T-helper 17 cell (primary cell): ENCODE measurements at regions not wholly inside any gene's neighbourhood (a gene's known extent, or its start where the extent isn't known, plus 50 kb on each side); places are given as distances from the start of the nearest gene placed in this dataset.

Experiments used
- ATAC-seq: fragments of 150-1000 bp; cut with Tn5 transposase; 2 replicates; pipeline ENCODE4 v1.10.0; 2021; ENCODE audit warnings: mild to moderate bottlenecking, moderate library complexity
- DNase-seq, 3 donors: peaks; one replicate each; pipeline versions ENCODE4 v3.0.0 to v3.0.0-alpha.2; 2020 to 2021
- H3K9me3 ChIP-seq: one replicate; pipeline ENCODE4 v1.7.0; 2013; ENCODE audit warnings: low read length, mild to moderate bottlenecking; ENCODE audit not compliant: control insufficient read depth, poor library complexity, severe bottlenecking
- H3K27ac Mint-ChIP-seq: one replicate; pipeline ENCODE4 v1.8.0; 2022; ENCODE audit warnings: mild to moderate bottlenecking, moderate library complexity, mixed read lengths
- H3K27me3 Mint-ChIP-seq: one replicate; pipeline ENCODE4 v1.8.0; 2022; ENCODE audit warnings: mixed read lengths
- H3K36me3 Mint-ChIP-seq: one replicate; pipeline ENCODE4 v1.8.0; 2022; ENCODE audit warnings: low read depth, mixed read lengths
- H3K4me1 Mint-ChIP-seq: one replicate; pipeline ENCODE4 v1.8.0; 2022; ENCODE audit warnings: mild to moderate bottlenecking, mixed read lengths
- H3K4me3 Mint-ChIP-seq: one replicate; pipeline ENCODE4 v1.8.0; 2022; ENCODE audit warnings: mild to moderate bottlenecking, moderate library complexity, mixed read lengths

DNA sequence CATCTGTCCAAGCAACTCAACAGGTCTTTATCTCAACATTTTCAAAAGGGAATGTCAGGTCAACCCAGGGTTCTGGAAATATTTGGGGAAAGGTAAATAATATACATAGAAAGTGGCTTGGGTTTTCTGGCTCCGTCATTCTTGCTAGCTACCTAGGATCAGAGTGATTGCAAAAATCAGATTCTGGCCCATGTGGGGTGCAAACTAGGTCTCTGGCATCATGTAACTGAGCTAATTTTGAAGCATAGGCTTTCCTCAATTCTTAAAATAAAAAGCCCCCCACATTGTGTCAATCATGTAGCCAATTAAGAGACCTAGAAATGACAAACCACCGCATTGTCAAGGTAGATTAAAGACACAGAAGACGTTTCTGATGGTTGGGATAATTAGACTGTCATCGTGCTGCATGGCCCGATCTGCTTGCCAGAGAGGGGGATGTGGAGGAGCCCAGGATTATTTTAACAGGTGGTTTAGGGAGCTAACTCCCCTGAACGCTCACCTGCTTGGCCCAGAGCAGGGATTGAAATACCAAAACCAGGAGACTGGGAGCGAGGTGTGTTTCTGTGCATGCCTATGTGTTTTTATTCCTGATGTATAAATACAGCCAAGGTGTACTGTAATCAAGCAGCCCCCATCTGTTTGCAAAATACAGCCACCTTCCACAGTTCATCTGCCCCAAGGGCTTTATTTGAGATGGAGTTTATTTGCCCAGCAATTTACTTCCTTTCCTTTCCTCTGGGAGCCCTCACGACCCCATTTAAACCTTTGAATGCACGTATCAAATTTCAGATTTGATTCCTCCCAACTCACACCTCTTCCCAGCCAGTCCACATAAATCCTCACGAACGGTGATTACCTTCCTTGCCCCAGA is 189.5 kb downstream of the TTC8 start:
- ATAC-seq (no peak), DNase-seq (no peak)
- no peaks in the 10 kb centered on the region for H3K4me1 Mint-ChIP-seq
- H3K36me3 Mint-ChIP-seq: peaks cover 2% of the 10 kb centered on the region
- H3K27me3 Mint-ChIP-seq: peaks cover 56% of the 10 kb centered on the region
- H3K4me3 Mint-ChIP-seq: no peak overlapping the region
- H3K27ac Mint-ChIP-seq: no peak overlapping the region
- H3K9me3 ChIP-seq: no peaks in the 10 kb centered on the region

DNA sequence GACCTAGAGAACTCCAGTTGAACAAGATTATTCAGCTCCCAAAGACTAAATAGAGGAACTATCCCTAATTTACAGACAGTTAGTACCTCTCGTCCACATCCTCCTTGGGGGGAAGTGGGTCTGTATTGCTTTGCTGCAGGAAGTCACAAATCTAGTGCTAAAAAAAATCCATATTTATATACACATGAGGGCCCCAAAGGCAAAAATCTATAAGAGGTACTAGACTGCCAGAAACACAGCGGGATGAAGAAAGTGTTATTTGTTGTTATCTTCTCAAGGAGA is 190.1 kb downstream of the TTC8 start:
- H3K27ac Mint-ChIP-seq: no peak overlapping the region
- DNase-seq: no peak

DNA sequence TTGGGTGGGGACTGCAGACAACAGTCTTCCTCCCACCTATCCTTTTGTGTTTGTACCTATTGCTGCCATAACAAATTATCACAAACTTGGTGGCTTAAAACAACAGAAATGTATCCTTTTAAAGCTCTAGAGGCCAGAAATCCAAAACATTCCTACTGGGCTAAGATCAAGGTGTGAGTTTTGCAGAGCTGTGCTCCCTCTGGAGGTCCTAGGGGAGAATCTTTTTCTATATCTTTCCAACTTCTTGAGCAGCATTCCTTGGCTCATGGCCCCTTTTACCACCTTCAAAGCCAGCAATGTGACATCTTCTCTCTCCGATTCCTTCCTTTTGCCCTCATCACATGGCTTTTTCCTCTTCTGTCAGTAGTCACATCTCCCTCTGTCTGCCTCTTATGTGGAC is 190.6 kb downstream of the TTC8 start:
- Mint-ChIP-seq H3K27me3 (peaks cover 58% of the 10 kb centered on the region), H3K4me3 (no peak overlapping the region), H3K4me1 (no peaks in the 10 kb centered on the region), H3K27ac (no peak overlapping the region), H3K36me3 (peaks cover 2% of the 10 kb centered on the region)
- DNase-seq: no peak
- H3K9me3 ChIP-seq: no peaks in the 10 kb centered on the region
- ATAC-seq: no peak

More for the DNA sequence above, 190.1 kb downstream of the TTC8 start:
- H3K4me3 Mint-ChIP-seq: no peak overlapping the region
- ATAC-seq: no peak
- peaks cover 2% of the 10 kb centered on the region for H3K36me3 Mint-ChIP-seq
- H3K27me3 Mint-ChIP-seq: peaks cover 58% of the 10 kb centered on the region
- no peaks in the 10 kb centered on the region for H3K4me1 Mint-ChIP-seq
- H3K9me3 ChIP-seq: no peaks in the 10 kb centered on the region

DNA sequence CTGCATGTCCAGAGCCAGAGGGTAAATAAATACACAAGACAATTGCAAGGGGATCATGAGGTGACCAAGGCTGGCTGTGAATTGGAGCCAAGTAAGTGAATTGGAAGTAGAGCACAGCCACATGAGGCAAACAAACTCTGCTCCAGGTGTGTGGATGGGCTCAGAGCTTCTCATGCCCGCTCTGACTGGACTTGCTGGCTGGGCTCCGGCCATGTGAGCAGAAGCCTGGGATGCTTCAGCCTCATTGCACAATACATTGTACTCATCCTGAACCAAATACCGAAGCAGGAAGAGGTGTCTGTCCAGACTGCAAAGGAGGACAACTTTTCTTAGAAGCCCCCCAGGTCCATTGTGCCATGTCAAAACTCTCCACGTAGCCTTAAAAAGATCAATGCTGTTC is 193.0 kb downstream of the TTC8 start:
- Mint-ChIP-seq H3K27ac (no peak overlapping the region), H3K4me3 (no peak overlapping the region), H3K4me1 (no peaks in the 10 kb centered on the region), H3K27me3 (peaks cover 71% of the 10 kb centered on the region), H3K36me3 (peaks cover 2% of the 10 kb centered on the region)
- H3K9me3 ChIP-seq: no peaks in the 10 kb centered on the region
- ATAC-seq (no peak), DNase-seq (no peak)

DNA sequence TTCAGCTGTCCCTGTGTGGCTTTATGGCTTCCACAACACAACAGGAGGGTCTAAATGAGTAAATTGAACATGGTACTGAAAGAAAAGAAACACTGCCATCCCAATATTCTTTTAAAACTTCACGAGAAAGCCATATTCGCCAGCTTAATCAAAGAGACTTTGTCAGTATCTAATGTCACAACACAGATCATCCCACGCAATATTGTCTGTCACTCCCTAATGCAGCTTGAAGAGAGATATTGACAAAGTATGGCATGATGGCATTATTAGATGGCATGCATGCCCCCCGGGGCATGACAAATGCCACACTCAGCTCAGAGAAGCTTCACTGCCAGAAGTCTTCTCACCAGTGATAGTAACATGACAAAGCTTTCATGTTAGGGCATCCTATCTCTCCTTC is 197.8 kb downstream of the TTC8 start:
- DNase-seq (no peak), ATAC-seq (no peak)
- H3K4me1 Mint-ChIP-seq: no peaks in the 10 kb centered on the region
- peaks cover 3% of the 10 kb centered on the region for H3K36me3 Mint-ChIP-seq
- no peaks in the 10 kb centered on the region for H3K9me3 ChIP-seq
- H3K4me3 Mint-ChIP-seq: no peak overlapping the region
- H3K27ac Mint-ChIP-seq: no peak overlapping the region
- peaks cover 65% of the 10 kb centered on the region for H3K27me3 Mint-ChIP-seq

DNA sequence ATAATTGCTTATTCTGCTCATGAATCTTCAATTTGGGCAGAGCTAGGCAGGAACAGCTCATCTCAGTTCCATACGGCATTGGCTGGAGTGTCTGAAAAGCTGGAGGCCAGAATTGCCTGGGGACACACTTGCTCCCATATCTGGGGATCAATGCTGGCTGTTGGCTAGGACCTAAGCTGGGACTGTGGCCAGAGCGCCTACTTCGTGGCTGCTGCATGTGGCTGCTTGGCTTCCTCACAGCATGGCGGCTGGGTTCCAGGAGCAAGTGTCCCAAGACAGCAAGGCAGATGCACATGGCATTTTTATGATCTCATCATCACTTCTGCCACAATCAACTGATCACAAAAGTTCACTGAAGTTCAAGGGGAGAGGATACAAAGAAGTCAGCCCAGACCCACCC is 200.2 kb downstream of the TTC8 start:
- H3K9me3 ChIP-seq: no peaks in the 10 kb centered on the region
- H3K4me1 Mint-ChIP-seq: no peaks in the 10 kb centered on the region
- H3K27ac Mint-ChIP-seq: no peak overlapping the region
- no peak for DNase-seq
- H3K36me3 Mint-ChIP-seq: peaks cover 3% of the 10 kb centered on the region
- ATAC-seq: no peak
- no peak overlapping the region for H3K4me3 Mint-ChIP-seq
- H3K27me3 Mint-ChIP-seq: peaks cover 79% of the 10 kb centered on the region

DNA sequence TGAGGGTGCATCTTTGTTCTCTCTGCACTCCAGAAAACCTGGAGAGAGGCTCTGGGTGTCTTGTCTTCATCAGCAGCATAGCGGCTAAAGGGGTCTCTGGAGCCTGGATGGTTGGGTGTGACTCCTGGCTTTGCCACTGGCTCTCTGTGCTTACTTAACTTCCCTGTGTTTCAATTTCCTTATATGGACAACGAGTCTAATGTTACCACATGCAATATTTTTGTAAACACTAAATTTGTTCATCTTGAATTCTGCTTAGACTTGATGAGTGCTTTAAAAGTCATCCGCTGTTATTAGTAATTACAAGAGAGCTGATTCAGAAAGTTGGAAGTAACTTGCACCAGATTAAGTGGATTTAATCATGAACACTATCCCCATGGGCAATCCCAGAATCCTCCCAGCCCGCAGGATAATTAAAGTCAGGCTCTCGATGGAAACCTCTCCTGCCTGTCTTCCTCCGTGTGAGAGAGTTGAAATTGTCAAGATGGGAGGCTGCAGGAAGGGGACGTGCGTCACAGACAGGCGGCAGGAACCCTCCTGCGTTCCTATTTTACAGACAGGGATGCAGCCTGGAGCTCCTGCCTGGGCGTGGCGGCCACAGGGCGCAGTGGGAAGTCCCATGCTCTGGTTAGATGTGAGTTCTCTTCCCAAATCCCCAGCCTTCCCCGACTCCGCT is 201.2 kb downstream of the TTC8 start:
- Mint-ChIP-seq H3K27ac (no peak overlapping the region), H3K4me1 (peaks cover 2% of the 10 kb centered on the region), H3K36me3 (peaks cover 10% of the 10 kb centered on the region), H3K27me3 (peaks cover 85% of the 10 kb centered on the region), H3K4me3 (peak overlapping the region; percentile 15)
- DNase-seq: no peak
- H3K9me3 ChIP-seq: no peaks in the 10 kb centered on the region
- ATAC-seq: no peak

DNA sequence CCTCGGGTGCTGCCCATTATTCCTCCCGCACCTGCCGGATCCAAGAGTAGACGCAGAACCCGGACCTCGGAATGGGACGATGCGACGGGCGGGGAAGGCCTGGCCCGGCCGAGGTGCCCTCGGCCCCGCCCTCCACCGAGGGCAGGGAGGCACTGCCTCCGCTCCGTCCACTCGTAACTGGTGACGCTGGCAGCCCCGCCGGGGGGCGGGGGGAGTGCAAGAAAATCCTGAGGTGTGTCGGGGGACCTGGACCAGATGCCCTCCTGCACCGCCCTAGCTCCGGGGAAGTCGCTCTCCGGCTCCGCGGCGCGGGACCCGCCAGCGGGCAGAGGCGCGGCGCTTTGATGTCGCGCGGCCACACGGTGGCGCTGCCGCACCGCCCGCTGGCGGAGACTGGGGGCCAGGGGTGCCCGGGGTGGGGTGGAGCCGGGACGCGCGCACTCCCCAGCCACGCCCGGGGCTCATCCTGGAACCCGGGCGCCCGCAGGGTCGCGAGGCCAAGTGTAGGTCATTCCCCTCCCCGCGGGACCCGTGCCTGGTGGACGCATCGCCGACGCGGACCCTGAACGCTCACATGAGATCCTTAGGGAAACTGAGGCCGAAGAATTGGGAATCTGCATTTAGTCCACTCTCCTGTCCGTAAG is 202.8 kb downstream of the TTC8 start:
- Mint-ChIP-seq H3K4me1 (peaks cover 2% of the 10 kb centered on the region), H3K27me3 (peaks cover 79% of the 10 kb centered on the region), H3K27ac (no peak overlapping the region), H3K36me3 (peaks cover 11% of the 10 kb centered on the region), H3K4me3 (peak overlapping the region; percentile 80)
- H3K9me3 ChIP-seq: no peaks in the 10 kb centered on the region
- peak; percentile 90 for ATAC-seq
- peak; percentile 45 to 63 (median 50) for DNase-seq

DNA sequence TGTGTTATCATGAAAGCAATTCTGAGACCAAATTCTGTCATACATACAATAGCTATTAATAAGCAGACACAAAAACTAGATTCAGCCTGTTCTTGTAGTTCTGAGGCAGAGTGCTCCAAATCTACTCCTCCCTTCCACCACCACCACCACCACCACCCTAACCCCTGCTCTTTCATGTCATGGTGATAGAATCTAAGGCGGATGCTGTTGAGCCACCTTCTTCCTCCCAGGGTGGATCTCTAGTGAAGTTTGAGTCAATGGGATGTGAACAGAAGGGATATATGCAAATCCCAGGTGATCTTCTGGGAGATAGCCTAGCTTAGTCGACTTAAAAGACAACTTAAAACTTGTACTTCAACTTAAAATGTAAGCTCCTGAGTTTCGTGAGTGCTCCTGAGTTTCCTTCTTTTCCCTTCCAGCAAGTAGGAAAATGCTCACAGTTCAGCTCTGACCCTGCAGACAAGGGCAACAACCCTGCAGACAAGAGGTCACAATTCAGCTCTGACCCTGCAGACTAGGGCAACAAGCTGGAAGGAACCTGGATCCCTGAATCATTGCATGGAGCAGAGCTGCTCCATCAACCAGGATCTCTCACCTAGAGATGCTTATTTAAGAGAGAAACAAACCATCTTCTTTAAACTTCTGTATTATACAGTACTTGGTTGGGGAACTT is 204.1 kb downstream of the TTC8 start:
- H3K36me3 Mint-ChIP-seq: peaks cover 9% of the 10 kb centered on the region
- no peak overlapping the region for H3K27ac Mint-ChIP-seq
- peak overlapping the region; percentile 80 for H3K4me3 Mint-ChIP-seq
- H3K4me1 Mint-ChIP-seq: peaks cover 2% of the 10 kb centered on the region
- ATAC-seq: no peak
- peaks cover 75% of the 10 kb centered on the region for H3K27me3 Mint-ChIP-seq
- H3K9me3 ChIP-seq: no peaks in the 10 kb centered on the region
- no peak for DNase-seq

DNA sequence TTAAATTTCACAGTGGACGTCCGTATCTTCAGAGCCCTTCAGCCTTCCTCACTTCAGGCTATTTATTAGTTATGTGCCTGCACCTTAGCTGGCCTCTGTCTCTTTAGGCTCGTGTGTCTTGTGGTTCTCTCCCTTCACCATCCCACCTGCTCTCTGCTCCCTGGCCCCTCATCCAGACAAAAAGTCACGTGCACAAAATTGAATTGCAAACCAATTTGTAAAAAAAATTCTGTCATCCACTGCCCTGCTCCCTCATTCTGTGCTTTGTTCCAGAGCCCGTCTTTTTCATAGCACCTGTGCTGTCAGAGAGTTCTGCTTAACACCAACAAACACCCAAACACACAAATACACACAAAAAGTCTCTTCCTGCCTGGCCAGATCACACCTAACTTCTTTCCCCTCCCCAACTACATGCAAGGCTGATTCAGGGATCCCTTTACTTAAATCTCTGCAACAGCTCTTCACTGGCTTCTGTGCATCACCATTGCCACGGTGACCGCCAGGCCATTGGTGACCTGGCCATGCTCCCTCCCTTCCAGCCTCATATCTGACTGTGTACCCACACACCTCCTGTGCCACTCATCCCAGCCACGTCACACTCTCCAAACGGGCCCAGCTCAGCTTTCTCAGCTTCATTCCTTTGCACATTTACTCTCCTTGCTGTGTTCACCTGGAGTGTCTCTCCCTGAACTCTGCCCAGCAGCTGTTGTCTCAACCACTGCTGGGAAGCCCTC is 205.7 kb downstream of the TTC8 start:
- H3K4me3 Mint-ChIP-seq: no peak overlapping the region
- no peaks in the 10 kb centered on the region for H3K9me3 ChIP-seq
- DNase-seq (no peak), ATAC-seq (no peak)
- H3K27me3 Mint-ChIP-seq: peaks cover 75% of the 10 kb centered on the region
- no peak overlapping the region for H3K27ac Mint-ChIP-seq
- H3K36me3 Mint-ChIP-seq: peaks cover 8% of the 10 kb centered on the region
- H3K4me1 Mint-ChIP-seq: peaks cover 2% of the 10 kb centered on the region

DNA sequence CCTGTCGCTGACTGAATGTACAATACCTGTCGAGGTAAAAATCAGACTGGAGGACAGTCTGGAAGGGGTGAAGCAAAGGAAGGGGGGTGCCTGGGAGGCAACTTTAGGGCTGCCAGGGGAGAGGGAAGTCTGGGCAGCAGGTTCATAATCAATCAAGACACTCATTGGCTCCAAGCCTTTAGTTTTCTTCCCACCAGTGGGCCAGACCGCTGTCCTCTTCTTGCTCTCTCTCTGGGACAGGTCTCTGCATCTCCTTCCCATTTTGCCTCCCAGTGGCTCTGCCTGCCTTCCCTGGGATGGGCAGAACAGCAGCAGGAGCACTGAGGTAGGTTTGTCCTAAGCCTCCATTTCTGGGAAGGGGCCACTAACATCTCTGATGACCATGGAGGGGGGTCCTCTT is 206.5 kb downstream of the TTC8 start:
- H3K27me3 Mint-ChIP-seq: peaks cover 75% of the 10 kb centered on the region

DNA sequence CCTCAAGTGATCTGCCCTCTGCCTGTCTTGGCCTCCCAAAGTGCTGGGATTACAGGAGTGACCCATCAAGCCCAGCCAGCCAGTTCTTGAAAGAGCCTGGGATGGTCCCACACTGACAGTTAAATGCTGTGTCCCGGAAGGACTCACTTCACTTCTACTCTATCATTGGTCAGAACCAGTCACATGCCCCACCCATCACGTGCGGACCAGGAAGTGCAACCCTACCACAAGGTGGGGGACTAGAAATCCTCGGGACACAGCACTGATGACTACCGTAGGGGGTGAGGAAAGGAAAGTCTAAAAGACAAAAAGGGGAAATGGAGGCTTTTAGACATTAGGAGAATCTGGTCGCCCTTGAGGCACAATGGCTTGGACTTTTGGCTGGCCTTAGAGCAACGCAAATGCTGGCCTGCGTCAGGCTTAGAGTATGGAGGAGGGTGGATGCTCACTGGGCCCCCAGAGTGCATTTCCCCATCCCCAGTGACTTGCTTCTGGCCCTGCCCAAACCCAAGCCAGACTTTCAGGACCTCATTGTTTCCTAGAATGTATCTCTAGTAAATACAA is 207.7 kb downstream of the TTC8 start:
- peaks cover 8% of the 10 kb centered on the region for H3K36me3 Mint-ChIP-seq
- H3K4me3 Mint-ChIP-seq: no peak overlapping the region
- no peak overlapping the region for H3K27ac Mint-ChIP-seq
- H3K4me1 Mint-ChIP-seq: peaks cover 2% of the 10 kb centered on the region
- H3K9me3 ChIP-seq: no peaks in the 10 kb centered on the region
- ATAC-seq (no peak), DNase-seq (no peak)
- H3K27me3 Mint-ChIP-seq: peaks cover 76% of the 10 kb centered on the region

More for the DNA sequence above, 206.5 kb downstream of the TTC8 start:
- no peak for DNase-seq
- H3K27ac Mint-ChIP-seq: no peak overlapping the region
- ATAC-seq: no peak
- H3K36me3 Mint-ChIP-seq: peaks cover 8% of the 10 kb centered on the region
- peaks cover 2% of the 10 kb centered on the region for H3K4me1 Mint-ChIP-seq
- H3K4me3 Mint-ChIP-seq: no peak overlapping the region
- H3K9me3 ChIP-seq: no peaks in the 10 kb centered on the region
